Cerebellar cortex (tissue), 1 donor: ENCODE measurements at regions not wholly inside any gene's neighbourhood (a gene's known extent, or its start where the extent isn't known, plus 50 kb on each side); places are given as distances from the start of the nearest gene placed in this dataset.
A peak's percentile ranks its signal among the peaks of the same experiment; 100 is the strongest.

Experiments
- DNase-seq: peaks from one replicate; pipeline ENCODE4 v3.0.0-alpha.2; 2015; ENCODE audit warnings: low spot score

- no peak for DNase-seq
These were observed 612.6 kb downstream of the TBC1D22A start for GRCh38 chr22:47374901-47375575.

DNA sequence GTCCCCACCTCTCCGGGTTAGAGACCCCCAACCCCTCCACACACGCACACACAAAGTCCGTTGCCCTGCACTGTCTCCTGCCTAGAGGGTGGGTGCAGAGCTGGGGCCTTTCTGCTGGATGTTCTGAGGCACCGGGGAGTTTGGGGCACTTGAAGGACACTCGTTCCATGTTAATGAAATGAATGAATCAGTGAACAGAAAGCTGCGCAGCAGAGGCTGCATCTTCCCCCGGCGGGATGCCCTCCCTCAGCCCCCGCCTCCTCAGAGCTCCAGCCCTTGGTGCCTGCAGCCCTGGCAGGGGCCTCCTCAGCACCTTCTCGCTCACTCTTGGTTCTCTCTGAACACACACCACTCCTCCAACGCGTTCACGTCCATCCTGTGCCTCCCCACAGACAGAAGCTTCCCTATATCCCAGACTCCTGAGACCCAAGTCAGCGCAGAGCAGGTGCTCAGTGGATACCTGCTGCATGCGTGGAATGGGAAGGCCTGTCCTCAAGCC, 611.9 kb downstream of the TBC1D22A start:
- no peak for DNase-seq

DNA sequence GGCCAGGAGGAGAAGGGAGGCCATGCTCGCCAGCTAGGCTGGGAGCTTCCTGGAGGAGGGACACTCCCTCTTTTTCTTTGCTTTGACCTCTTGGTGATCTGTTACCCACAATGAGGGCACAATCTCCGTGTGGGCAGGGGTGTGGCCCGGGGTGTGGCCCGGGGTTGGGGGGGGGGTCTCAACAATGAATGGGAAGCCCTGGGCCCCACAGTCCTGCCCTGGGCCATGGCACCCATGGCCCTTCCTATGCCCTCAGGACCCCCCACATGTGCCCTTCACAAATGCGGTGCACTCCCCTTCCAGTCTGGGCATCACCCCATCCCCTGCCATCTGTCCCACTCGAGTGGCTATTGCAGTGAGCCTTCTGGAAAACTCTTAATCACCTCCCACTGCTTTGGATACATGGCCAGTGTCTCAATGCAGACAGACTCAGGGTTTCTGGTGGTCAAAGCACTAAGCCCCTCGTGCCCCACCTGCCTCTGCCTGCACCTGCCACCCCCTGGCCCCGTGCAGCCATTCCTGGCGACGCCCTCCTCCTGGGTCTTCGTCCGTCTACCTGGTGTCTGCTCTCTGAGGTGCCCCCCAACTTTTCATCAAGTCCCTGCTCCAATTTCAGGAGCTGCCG, 611.3 kb downstream of the TBC1D22A start:
- DNase-seq = no peak

- DNase-seq = no peak
These were observed 610.3 kb downstream of the TBC1D22A start for GRCh38 chr22:47372596-47373385.

DNA sequence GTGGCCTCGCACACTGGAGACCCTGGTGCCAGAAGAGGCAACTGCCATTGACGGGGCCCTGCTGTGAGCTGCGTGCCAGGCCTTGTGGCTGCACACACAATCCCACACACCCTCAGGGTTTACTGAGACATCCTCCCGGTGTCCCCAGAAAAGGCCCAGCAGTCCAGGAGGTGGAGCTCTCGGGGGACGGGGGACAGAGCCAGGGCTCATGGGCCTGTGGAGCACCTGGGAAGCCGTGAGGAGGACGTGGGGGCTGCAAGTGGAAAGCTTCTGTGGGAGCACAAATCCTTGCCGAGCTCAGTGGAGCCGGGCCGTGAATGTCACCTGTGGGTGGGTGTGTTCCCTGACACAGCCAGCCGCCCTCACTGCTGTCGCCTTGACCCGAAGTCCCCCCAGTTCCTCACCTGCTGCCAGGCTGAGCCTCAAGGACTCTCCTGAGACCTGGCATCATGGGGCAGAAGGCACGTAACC, 609.7 kb downstream of the TBC1D22A start:
- DNase-seq = no peak

DNA sequence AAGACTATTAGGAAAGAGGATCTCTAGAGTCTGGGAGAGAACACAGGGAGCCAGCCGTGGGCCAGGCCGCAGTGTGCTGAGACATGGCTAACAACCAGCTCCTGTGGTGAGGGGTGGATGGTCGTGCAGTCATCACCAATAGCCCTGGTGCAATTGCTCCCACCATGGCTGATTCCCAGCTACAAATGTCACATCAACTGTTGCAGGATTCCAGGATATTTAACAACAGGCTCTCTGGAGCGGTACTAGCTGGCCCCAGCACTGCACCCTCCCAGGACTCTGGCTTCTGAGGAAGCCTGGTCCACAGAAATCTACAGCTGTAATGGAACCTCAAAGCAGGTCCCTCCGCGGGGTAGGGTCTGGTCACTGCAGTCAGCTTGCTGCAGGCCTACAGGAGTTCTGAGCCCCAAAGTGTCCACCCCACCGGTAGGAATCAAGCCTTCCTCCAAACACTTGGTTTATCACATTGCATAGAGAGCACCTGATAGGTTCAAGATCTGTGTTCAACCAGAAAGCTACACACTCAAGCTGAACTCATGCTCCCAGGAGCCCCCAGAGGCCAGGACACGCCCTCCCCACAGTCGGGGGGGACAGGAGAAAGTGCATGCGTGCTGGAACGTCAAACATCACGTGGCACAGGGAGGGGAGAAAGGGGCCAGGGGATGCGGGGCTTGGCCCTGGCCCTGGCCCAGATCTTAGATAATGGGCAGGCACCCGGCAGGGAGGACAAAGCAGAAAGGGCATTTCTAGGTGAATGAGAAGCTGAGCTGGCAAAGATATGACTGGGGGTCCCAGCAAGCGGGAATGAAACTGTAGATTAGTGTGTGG, 609.0 kb downstream of the TBC1D22A start:
- DNase-seq = no peak

GRCh38 chr22:47370448-47371262, 608.2 kb downstream of the TBC1D22A start:
- no peak for DNase-seq

- DNase-seq = no peak
These were observed 607.1 kb downstream of the TBC1D22A start for GRCh38 chr22:47369431-47370015.

- no peak for DNase-seq
These were observed 606.6 kb downstream of the TBC1D22A start for GRCh38 chr22:47369020-47369419.

DNA sequence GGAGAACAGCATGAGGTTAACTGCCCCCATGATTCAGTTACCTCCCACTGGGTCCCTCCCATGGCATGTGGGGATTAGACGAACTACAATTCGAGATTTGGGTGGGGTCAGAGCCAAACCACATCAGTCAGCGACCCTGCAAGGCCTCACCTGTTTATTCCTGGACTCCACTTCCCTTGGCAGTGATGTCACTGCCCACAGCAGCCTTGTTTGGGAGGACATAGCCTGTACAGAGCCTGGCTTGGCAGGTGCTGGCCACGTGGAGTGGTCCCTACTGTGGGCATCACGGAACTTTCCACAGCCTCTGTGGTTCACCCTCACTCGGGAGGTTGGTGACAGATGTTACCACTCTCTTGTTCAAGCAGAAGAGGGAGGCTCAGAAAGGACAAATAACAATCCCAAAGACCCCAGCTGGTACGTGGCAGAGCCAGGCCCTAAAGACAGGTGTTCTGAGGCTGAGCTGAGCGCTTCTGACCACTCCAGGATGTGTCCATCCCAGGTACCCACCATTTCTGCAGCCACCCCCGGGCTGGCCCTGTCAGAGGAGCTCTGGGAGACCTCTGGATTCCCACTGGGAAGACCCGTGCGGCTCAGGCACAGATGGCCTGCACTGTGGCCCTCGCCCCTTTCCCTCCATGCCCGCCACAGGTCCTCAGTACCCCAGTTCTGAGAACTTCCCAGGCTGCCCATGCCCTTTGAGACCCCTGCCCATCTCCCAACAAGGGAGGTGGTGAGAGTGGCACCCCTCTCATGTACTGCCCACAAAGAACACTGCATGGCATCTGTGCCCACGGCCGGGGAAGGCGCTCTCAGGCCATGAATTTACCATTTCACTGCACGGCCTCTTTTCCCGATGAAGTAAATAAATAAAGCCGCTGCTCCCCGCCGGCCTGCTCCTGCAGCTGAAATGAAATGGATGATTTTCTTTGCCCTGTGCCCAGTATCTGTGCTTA, 605.8 kb downstream of the TBC1D22A start:
- DNase-seq = no peak

DNA sequence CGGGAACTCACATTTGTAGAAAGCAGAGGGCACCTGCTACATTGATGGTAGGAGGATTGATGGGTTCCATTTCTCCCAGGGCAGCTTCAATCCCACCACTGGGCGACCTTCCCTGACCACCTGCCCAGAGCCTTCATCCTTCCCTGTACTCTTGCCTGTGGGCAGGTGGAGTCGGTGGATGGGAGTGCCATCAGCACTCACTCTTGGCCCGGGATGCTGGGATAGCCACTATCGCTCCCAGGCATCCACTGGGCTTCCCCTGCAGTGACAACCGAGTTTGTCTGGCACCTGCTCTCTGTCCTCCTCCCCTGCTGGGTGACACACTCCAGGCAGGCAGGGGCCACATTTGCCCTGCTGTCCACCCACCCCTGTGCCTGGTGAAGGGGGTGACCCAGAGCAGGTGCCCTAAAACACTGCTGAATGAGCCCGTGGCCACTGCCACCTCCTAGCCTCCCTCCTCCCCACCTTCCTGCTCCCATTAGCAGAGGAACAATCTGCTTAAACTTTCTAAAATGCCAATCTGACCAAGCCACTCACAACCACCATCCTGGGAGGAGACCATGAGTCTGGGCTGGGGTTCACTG, 604.7 kb downstream of the TBC1D22A start:
- DNase-seq = no peak

DNA sequence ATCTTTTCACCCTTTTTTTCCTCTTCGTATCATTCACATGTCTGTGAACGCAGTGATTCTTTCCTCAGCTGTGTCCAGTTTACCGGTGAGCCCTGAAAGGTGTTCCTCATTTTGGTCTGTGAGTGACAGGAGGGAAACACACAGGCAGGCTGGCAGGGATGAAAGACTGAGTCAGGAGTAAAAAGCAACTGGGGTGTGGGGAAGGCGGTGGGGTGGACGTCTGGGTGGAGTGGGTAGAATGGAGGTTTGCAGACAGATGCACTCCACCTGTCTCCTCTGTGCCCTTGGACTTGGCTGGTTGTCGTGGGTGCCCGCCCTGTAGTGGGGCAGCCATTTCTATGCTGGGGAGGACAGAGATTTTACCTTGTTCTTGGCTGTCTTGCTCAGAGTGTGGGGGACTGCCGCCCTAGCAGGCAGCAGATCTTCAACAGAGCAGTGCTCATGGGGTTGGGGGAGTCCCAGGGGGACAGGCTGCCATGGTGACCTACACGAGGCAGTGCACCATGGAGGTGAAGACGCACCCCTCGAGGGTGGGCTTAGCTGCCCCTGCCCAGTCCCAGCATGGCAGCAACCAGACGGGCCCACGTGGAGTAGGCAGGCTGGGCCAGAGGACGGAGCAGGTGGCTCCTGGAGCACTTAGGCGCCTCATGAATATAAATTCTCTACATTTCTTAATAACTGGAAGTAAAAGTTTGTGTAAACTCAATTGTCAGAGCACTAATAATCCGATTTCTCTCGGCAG, 603.7 kb downstream of the TBC1D22A start:
- no peak for DNase-seq

GRCh38 chr22:47361247-47361646, 598.8 kb downstream of the TBC1D22A start:
- no peak for DNase-seq

GRCh38 chr22:47357493-47357892, 595.0 kb downstream of the TBC1D22A start:
- no peak for DNase-seq

- no peak for DNase-seq
These were observed 594.6 kb downstream of the TBC1D22A start for GRCh38 chr22:47357086-47357485.

GRCh38 chr22:47356511-47357011, 594.1 kb downstream of the TBC1D22A start:
- no peak for DNase-seq

- DNase-seq = peak; percentile 26
These were observed 593.5 kb downstream of the TBC1D22A start for GRCh38 chr22:47355776-47356510.

DNA sequence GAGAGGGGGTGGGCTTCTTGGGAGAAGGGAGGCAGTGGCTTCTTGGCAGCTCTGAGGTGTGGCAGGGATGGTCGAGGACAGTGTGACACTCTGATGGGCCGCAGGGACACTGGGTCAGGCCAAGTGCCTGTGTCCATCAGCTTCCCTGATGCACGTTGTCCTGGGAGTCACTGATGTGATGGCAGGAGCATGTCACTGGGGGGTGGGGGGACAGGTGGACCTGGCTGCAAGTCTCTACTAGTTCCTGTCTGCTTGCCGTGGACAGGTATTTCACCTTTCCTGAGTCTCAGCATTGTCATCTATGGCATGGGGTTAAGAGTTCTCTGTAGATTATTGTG, 592.9 kb downstream of the TBC1D22A start:
- no peak for DNase-seq
